ENCODE measurements at regions not wholly inside any gene's neighbourhood (a gene's known extent, or its start where the extent isn't known, plus 50 kb on each side); places are given as distances from the start of the nearest gene placed in this dataset.
"Not testable (repeated sequence)": the region's sequence is repeated elsewhere in the genome, so short reads cannot be mapped to it uniquely, and the experiment has no call there.

- DNase-seq, result no peak
These were observed 86.0 kb downstream of the FOXD2 start for GRCh38 chr1:47523835-47524215.

GRCh38 chr1:47524272-47524671 lies 86.4 kb downstream of the FOXD2 start:
- no peak for DNase-seq

GRCh38 chr1:47527653-47528272 lies 89.9 kb downstream of the FOXD2 start:
- DNase-seq, result no peak

GRCh38 chr1:47529520-47530098 lies 91.8 kb downstream of the FOXD2 start:
- no peak for DNase-seq

- peak; percentile 89 for DNase-seq
These were observed 95.3 kb downstream of the FOXD2 start for GRCh38 chr1:47532921-47533792.

GRCh38 chr1:47533793-47534328 lies 96.0 kb downstream of the FOXD2 start:
- DNase-seq, result no peak

GRCh38 chr1:47534436-47534835 lies 96.6 kb downstream of the FOXD2 start:
- DNase-seq, result no peak

GRCh38 chr1:47536646-47537118 lies 98.8 kb downstream of the FOXD2 start:
- no peak for DNase-seq

- no peak for DNase-seq
These were observed 99.4 kb downstream of the FOXD2 start for GRCh38 chr1:47537268-47537667.

- no peak for DNase-seq
These were observed 100.1 kb downstream of the FOXD2 start for GRCh38 chr1:47537966-47538365.

- DNase-seq, result not testable (repeated sequence)
These were observed 100.7 kb downstream of the FOXD2 start for GRCh38 chr1:47538530-47538929.

- DNase-seq, result not testable (repeated sequence)
These were observed 103.9 kb downstream of the FOXD2 start for GRCh38 chr1:47541705-47542104.

- DNase-seq, result not testable (repeated sequence)
These were observed 105.2 kb downstream of the FOXD2 start for GRCh38 chr1:47543089-47543488.

- no peak for DNase-seq
These were observed 108.2 kb downstream of the FOXD2 start for GRCh38 chr1:47545912-47546483.

GRCh38 chr1:47547753-47548573 lies 110.1 kb downstream of the FOXD2 start:
- DNase-seq, result no peak

- DNase-seq, result no peak
These were observed 110.8 kb downstream of the FOXD2 start for GRCh38 chr1:47548637-47549036.

GRCh38 chr1:47549532-47549931 lies 111.7 kb downstream of the FOXD2 start:
- DNase-seq, result no peak

GRCh38 chr1:47550929-47551328 lies 113.1 kb downstream of the FOXD2 start:
- no peak for DNase-seq

GRCh38 chr1:47551971-47552528 lies 114.2 kb downstream of the FOXD2 start:
- no peak for DNase-seq

- DNase-seq, result no peak
These were observed 116.2 kb downstream of the FOXD2 start for GRCh38 chr1:47554082-47554481.

- peak; percentile 50 for DNase-seq
These were observed 117.1 kb downstream of the FOXD2 start for GRCh38 chr1:47554901-47555300.

GRCh38 chr1:47555306-47555705 lies 117.5 kb downstream of the FOXD2 start:
- DNase-seq, result no peak
